ES-I3 (cell line): ENCODE measurements at regions not wholly inside any gene's neighbourhood (a gene's known extent, or its start where the extent isn't known, plus 50 kb on each side); places are given as distances from the start of the nearest gene placed in this dataset.

Source experiments
- H3K36me3 ChIP-seq: 2 replicates; pipeline ENCODE4 v1.6.1; 2013; ENCODE audit warnings: mild to moderate bottlenecking, low read length, control low read depth, moderate library complexity; ENCODE audit not compliant: insufficient read depth
- H3K4me1 ChIP-seq: 2 replicates; pipeline ENCODE4 v1.6.1; 2013; ENCODE audit warnings: mild to moderate bottlenecking, control low read depth, low read length; ENCODE audit not compliant: insufficient read depth
- H3K9ac ChIP-seq: 2 replicates; pipeline ENCODE4 v1.6.1; 2013; ENCODE audit warnings: low read depth, mild to moderate bottlenecking, low read length, moderate library complexity
- H3K9me3 ChIP-seq: 2 replicates; pipeline ENCODE4 v1.6.1; 2013; ENCODE audit warnings: mild to moderate bottlenecking, low read length, moderate library complexity; ENCODE audit not compliant: control insufficient read depth, insufficient read depth

DNA sequence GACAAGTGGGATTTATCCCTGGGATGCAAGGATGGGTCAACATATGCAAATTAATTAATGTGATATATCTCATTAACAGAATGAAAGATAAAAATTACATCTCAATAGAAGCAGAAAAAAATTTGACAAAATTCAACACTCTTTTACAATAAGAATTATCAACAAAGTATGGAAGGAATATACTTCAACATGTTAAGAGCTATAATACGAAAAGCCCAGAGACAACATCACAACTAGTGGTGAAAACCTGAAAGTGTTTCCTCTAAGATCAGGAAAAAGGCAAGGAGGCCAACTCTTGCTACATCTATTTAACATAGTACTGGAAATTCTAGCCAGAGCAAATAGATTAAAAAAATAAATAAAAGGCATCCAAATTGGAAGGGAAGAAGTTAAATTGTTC, 970.0 kb upstream of the POT1 start:
- no peaks in the 10 kb centered on the region; the same call in 1 of the 2 replicates for H3K9me3 ChIP-seq
- H3K9ac ChIP-seq: no peak overlapping the region
- H3K4me1 ChIP-seq: no peaks in the 10 kb centered on the region
- H3K36me3 ChIP-seq: no peaks in the 10 kb centered on the region

GRCh38 chr7:125892434-125892833, 962.8 kb upstream of the POT1 start:
- Histone ChIP-seq H3K9me3 (no peaks in the 10 kb centered on the region), H3K9ac (no peak overlapping the region), H3K4me1 (no peaks in the 10 kb centered on the region), H3K36me3 (no peaks in the 10 kb centered on the region)

DNA sequence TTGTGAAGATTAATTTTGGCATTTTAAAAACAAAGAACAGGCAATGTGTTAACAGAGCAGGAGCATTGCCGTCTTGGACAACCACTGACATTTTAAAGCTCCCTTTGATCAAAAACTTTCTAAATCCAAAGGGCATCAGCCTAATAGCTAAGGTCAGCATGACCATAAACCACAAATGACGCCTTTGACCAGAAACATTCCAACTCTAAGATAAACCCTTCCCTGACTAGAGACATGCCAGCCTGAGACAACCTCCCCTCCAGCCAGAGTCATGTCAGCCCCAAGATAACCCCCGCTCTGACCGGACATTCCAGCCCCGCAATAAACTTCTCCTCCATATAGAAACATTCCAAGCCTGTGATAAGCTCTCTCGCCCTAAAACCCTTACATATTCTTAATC, 949.4 kb upstream of the POT1 start:
- Histone ChIP-seq H3K4me1 (no peaks in the 10 kb centered on the region), H3K9me3 (peaks cover 16% of the 10 kb centered on the region; the same call in 1 of the 2 replicates), H3K9ac (no peak overlapping the region), H3K36me3 (no peaks in the 10 kb centered on the region)

- Histone ChIP-seq H3K9me3 (peaks cover 16% of the 10 kb centered on the region; the same call in 1 of the 2 replicates), H3K9ac (no peak overlapping the region)
Observed at GRCh38 chr7:125878235-125878956, 948.8 kb upstream of the POT1 start.

GRCh38 chr7:125877246-125877645, 947.6 kb upstream of the POT1 start:
- H3K36me3 ChIP-seq: no peaks in the 10 kb centered on the region
- no peak overlapping the region for H3K9ac ChIP-seq
- no peaks in the 10 kb centered on the region for H3K4me1 ChIP-seq

More at GRCh38 chr7:125878235-125878956, 948.8 kb upstream of the POT1 start:
- H3K4me1 ChIP-seq: no peaks in the 10 kb centered on the region
- no peaks in the 10 kb centered on the region for H3K36me3 ChIP-seq

DNA sequence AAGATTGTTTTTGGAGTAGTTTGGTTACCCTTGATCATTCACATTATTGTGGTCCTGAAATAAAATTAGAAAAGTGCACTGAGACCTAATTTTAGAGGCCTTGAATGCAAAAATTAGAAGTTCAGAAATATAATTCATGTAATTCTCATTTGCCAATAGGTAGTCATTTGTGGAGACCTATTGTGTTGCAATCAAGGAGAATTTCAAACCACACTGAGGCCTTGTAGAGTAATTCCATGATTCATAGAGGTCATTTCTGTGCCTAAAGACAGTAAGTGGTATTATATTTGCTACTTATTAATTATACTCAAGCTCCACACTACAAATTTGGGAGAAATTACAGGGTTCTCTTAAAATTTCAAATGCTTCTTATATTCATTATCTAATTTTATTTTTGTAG, 946.8 kb upstream of the POT1 start:
- peaks cover 16% of the 10 kb centered on the region; the same call in 1 of the 2 replicates for H3K9me3 ChIP-seq
- H3K36me3 ChIP-seq: no peaks in the 10 kb centered on the region
- no peak overlapping the region for H3K9ac ChIP-seq
- H3K4me1 ChIP-seq: no peaks in the 10 kb centered on the region

More at GRCh38 chr7:125877246-125877645, 947.6 kb upstream of the POT1 start:
- peaks cover 16% of the 10 kb centered on the region; the same call in 1 of the 2 replicates for H3K9me3 ChIP-seq

DNA sequence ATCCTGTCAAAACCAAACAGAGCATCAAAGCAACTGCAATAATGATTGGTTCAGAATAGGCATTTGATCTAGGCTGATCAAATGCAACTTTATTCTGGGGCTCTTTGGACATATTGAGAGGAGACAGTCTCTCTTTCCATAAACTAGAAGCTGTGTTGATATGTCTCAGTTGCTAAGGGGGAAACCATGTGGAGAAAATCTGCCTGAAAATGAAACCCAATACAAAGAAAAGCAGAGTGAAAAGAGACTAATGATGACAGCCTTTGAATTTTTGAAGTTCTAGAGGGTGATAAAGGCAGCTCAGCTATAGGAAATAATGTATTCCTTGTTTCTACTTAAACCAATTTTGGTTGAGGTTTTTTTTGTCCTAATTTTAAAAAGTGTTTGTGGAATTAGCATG, 941.8 kb upstream of the POT1 start:
- peaks cover 6% of the 10 kb centered on the region; the same call in 1 of the 2 replicates for H3K9me3 ChIP-seq
- no peaks in the 10 kb centered on the region for H3K36me3 ChIP-seq
- H3K9ac ChIP-seq: no peak overlapping the region
- H3K4me1 ChIP-seq: no peaks in the 10 kb centered on the region

GRCh38 chr7:125857606-125858005, 928.0 kb upstream of the POT1 start:
- Histone ChIP-seq H3K4me1 (no peaks in the 10 kb centered on the region), H3K36me3 (no peaks in the 10 kb centered on the region), H3K9ac (no peak overlapping the region), H3K9me3 (no peaks in the 10 kb centered on the region)

DNA sequence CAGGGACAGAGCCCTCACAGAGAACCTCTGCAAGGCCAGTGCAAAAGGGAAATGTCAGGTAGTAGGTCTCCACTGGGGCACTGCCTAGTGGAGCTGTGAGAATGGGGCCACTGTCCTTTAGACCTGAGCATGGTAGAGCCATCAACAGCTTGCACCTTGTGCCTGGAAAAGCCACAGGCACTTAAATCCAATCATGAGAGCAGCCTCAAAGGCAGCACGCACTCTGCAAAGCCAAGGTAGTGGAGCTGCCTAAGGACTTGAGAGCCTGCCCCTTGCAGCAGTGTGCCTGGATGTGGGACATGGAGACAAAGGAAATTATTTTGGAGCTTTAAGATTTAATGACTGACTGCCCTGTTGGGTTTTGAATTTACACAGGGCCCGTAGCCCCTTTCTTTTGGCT, 918.5 kb upstream of the POT1 start:
- Histone ChIP-seq H3K9ac (no peak overlapping the region), H3K9me3 (peaks cover 14% of the 10 kb centered on the region), H3K4me1 (peaks cover 3% of the 10 kb centered on the region; the same call in 1 of the 2 replicates), H3K36me3 (no peaks in the 10 kb centered on the region)

DNA sequence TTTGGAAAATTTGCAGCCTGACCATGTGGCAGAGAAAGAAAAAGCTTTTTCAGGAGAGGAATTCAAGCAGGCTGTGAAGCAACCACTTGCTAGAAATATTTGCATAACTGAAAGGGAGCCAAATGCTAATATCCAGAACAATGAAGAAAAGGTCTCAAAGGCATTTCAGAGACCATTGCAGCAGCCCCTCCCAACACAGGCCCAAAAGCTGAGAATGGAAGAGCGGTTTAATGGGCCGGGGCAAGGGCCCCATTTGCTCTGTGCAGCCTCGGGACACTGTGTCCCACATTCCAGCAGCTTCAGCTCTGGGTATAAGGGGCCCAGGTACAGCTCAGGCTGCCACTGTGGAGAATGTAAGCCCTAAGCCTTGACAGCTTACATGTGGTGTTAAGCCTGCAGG, 918.1 kb upstream of the POT1 start:
- no peak overlapping the region for H3K9ac ChIP-seq
- peaks cover 14% of the 10 kb centered on the region for H3K9me3 ChIP-seq
- H3K36me3 ChIP-seq: no peaks in the 10 kb centered on the region

GRCh38 chr7:125847055-125847454, 917.4 kb upstream of the POT1 start:
- Histone ChIP-seq H3K36me3 (no peaks in the 10 kb centered on the region), H3K9me3 (peaks cover 14% of the 10 kb centered on the region), H3K9ac (no peak overlapping the region), H3K4me1 (peaks cover 3% of the 10 kb centered on the region; the same call in 1 of the 2 replicates)

More for the DNA sequence above, 918.1 kb upstream of the POT1 start:
- peaks cover 3% of the 10 kb centered on the region; the same call in 1 of the 2 replicates for H3K4me1 ChIP-seq

GRCh38 chr7:125845686-125846085, 916.1 kb upstream of the POT1 start:
- H3K9ac ChIP-seq: no peak overlapping the region
- peaks cover 3% of the 10 kb centered on the region; the same call in 1 of the 2 replicates for H3K4me1 ChIP-seq
- H3K36me3 ChIP-seq: no peaks in the 10 kb centered on the region
- H3K9me3 ChIP-seq: peaks cover 14% of the 10 kb centered on the region

DNA sequence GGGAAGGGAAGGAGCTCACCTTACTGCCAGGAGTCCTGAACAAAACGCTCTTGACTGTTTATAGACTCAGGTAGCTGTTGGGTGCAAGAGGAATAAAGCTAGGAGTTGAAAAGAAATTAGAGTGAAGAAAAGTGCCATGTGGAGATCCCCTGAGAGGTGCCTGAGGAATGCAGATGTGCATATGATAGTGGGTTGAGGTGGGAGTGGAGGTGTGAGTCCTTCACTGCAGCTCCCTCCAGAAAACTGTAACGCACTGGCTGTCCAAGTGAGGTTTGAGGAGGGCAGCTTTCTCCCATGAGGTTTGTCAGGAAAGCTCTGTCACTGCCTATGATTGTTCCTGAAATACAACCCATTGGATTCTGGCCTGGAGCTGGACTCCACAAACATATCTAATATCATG, 904.8 kb upstream of the POT1 start:
- Histone ChIP-seq H3K9ac (no peak overlapping the region), H3K4me1 (no peaks in the 10 kb centered on the region), H3K9me3 (no peaks in the 10 kb centered on the region), H3K36me3 (no peaks in the 10 kb centered on the region)

DNA sequence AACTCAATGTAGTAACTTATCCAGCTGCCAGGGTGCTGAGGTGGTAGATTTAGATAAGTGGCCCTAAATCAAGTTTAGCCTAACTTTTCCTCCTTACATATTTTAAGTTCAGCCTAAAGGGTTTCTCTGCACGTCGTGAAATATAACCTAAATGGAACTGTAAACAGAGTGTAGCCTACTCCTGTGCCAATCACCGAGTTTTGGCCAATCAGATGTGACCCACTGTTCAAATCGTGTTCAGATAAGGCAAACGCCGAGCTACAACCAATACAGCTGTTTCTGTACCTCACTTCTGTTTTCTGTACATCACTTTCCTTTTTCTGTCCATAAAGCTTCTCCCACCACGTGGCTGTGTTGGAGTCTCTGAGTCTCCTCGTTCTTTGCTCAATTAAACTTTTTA, 904.2 kb upstream of the POT1 start:
- Histone ChIP-seq H3K9me3 (peaks cover 4% of the 10 kb centered on the region; the same call in 1 of the 2 replicates), H3K36me3 (no peaks in the 10 kb centered on the region), H3K4me1 (no peaks in the 10 kb centered on the region), H3K9ac (no peak overlapping the region)

DNA sequence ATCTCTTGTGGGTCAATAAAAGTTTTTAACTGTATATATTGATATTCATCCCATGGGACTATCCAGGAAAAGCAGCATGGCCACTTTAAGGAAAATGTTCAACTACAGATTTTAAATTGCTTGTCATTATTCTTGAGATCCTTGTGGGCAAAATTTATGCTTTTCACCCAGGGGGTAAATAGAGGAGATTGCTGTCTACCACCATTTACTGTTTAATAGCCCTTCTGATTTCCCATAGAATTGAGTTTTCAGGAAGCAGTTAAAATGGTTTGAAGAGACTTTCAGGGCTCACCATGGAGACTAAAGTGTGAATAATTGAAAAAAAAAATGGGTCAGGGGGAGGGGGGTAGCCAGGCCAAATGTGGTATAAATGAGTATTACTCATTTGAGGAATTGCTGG, 901.1 kb upstream of the POT1 start:
- Histone ChIP-seq H3K36me3 (no peaks in the 10 kb centered on the region), H3K9ac (no peak overlapping the region), H3K4me1 (no peaks in the 10 kb centered on the region), H3K9me3 (peaks cover 4% of the 10 kb centered on the region; the same call in 1 of the 2 replicates)
